22Rv1 (cell line): ENCODE measurements at regions not wholly inside any gene's neighbourhood (a gene's known extent, or its start where the extent isn't known, plus 50 kb on each side); places are given as distances from the start of the nearest gene placed in this dataset.

ENCODE experiments used
- H3K27ac ChIP-seq: fragments of 450-650 bp; 2 replicates; pipeline ENCODE4 v1.5.1; 2017
- CTCF ChIP-seq: fragments of 450-650 bp; IDR thresholded peaks from 2 replicates; pipeline ENCODE4 v1.5.1; 2017; ENCODE audit warnings: mild to moderate bottlenecking
- ZFX ChIP-seq: fragments of 450-650 bp; IDR thresholded peaks from 2 replicates; pipeline ENCODE4 v1.6.1; 2017; ENCODE audit warnings: antibody characterized with exemption, borderline replicate concordance

DNA sequence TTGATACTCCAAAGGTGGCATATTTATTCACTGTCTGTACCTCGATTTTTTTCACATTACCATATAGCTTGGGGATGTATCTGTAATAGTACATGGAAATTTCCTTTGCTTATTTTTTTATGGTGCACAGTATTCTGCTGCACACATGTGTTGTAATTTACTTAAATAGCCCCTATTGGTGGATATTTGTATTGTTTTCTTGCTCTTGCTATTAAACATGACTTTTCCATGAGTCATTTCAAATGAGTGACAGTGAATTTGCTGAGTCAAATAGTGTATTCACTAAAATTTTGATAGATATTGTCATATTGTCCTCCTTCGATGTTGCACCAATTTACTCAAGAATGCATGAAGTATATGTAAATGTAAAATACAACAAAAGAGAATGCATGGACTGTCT, 122.7 kb upstream of the STEAP4 start:
- no peak overlapping the region for H3K27ac ChIP-seq

GRCh38 chr7:88402529-88402928, 95.8 kb upstream of the STEAP4 start:
- TF ChIP-seq ZFX: no peak
- TF ChIP-seq CTCF: no peak
- no peak overlapping the region for H3K27ac ChIP-seq

More for the DNA sequence above, 122.7 kb upstream of the STEAP4 start:
- TF ChIP-seq ZFX: no peak
- TF ChIP-seq CTCF: no peak

- no peak overlapping the region for H3K27ac ChIP-seq
- TF ChIP-seq CTCF (peak; percentile 95), ZFX (no peak)
Observed at GRCh38 chr7:88401009-88401623, 94.4 kb upstream of the STEAP4 start.

GRCh38 chr7:88399696-88400240, 93.1 kb upstream of the STEAP4 start:
- no peak overlapping the region for H3K27ac ChIP-seq
- TF ChIP-seq ZFX (no peak), CTCF (no peak)

- TF ChIP-seq CTCF (no peak), ZFX (no peak)
- no peak overlapping the region for H3K27ac ChIP-seq
Observed at GRCh38 chr7:88399036-88399435, 92.3 kb upstream of the STEAP4 start.

DNA sequence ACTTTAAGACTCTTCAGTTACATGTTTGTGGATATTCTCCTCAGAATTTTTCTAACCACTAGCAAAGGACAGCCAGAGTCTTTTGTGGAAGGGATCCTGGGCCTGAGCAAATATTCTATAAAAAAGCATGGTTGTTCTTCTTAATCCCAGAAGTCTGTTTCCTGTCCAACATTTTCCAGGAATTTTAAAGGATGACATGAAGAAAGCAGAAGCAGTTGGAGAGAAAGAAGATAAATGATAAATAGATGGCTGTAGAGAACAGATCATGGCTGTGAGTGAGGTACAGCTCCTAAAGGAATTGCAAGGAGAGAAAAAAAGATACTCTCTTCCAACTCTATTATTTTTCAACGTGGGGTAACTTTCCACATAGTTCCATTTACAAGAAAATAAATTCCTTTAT, 91.8 kb upstream of the STEAP4 start:
- H3K27ac ChIP-seq: no peak overlapping the region
- TF ChIP-seq ZFX (no peak), CTCF (no peak)

DNA sequence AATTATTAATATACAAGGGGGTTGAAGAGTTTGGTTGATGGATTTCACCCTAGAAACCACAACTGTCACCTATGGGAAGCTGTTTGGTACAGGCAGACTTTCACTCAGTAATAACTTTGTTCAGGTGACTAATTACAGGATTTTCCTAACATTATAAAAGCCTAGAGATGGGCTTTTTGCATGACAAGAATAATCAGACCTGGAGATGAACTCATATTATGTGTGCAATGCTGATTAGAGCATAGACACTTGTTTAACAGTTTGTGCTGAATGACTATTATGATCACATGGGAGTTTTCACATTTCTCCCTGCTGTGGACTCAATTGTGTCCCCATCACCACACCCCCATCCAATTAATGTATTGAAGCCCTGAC, 90.2 kb upstream of the STEAP4 start:
- no peak overlapping the region for H3K27ac ChIP-seq
- TF ChIP-seq ZFX: no peak
